ENCODE measurements at regions not wholly inside any gene's neighbourhood (a gene's known extent, or its start where the extent isn't known, plus 50 kb on each side); places are given as distances from the start of the nearest gene placed in this dataset.

GRCh38 chr17:77757561-77757898, 201.0 kb upstream of the TNRC6C start:
- in situ Hi-C loops (cut with MboI; ENCODE audit: low pct_unique_long_range_greater_than_20kb, low sequenced_read_pairs, unreplicated experiment), result no loop called here
- TF ChIP-seq CTCF (IDR thresholded peaks at IDR 0.05; ENCODE audit: extremely low read depth, insufficient read depth, missing control alignments), result no peak
- no peak for DNase-seq (ENCODE audit: low spot score)

- in situ Hi-C loops (cut with MboI; ENCODE audit: low pct_unique_long_range_greater_than_20kb, low sequenced_read_pairs, unreplicated experiment), result no loop called here
- no peak for DNase-seq (ENCODE audit: low spot score)
Measured at GRCh38 chr17:77763023-77763422, 195.5 kb upstream of the TNRC6C start.

GRCh38 chr17:77763575-77763974, 194.9 kb upstream of the TNRC6C start:
- in situ Hi-C loops (cut with MboI; ENCODE audit: low pct_unique_long_range_greater_than_20kb, low sequenced_read_pairs, unreplicated experiment), result no loop called here
- DNase-seq (ENCODE audit: low spot score), result no peak
- TF ChIP-seq CTCF (IDR thresholded peaks at IDR 0.05; ENCODE audit: extremely low read depth, insufficient read depth, missing control alignments), result no peak

More at GRCh38 chr17:77763023-77763422, 195.5 kb upstream of the TNRC6C start:
- no peak for TF ChIP-seq CTCF (IDR thresholded peaks at IDR 0.05; ENCODE audit: extremely low read depth, insufficient read depth, missing control alignments)

- in situ Hi-C loops (cut with MboI; ENCODE audit: low pct_unique_long_range_greater_than_20kb, low sequenced_read_pairs, unreplicated experiment), result no loop called here
Measured at GRCh38 chr17:77765292-77765691, 193.2 kb upstream of the TNRC6C start.

GRCh38 chr17:77767148-77767547, 191.4 kb upstream of the TNRC6C start:
- DNase-seq (ENCODE audit: low spot score), result no peak
- in situ Hi-C loops (cut with MboI; ENCODE audit: low pct_unique_long_range_greater_than_20kb, low sequenced_read_pairs, unreplicated experiment), result no loop called here
- TF ChIP-seq CTCF (IDR thresholded peaks at IDR 0.05; ENCODE audit: extremely low read depth, insufficient read depth, missing control alignments), result no peak

More at GRCh38 chr17:77765292-77765691, 193.2 kb upstream of the TNRC6C start:
- TF ChIP-seq CTCF (IDR thresholded peaks at IDR 0.05; ENCODE audit: extremely low read depth, insufficient read depth, missing control alignments), result no peak
- no peak for DNase-seq (ENCODE audit: low spot score)

GRCh38 chr17:77768248-77768852, 190.2 kb upstream of the TNRC6C start:
- in situ Hi-C loops (cut with MboI; ENCODE audit: low pct_unique_long_range_greater_than_20kb, low sequenced_read_pairs, unreplicated experiment), result no loop called here
- no peak for DNase-seq (ENCODE audit: low spot score)
- no peak for TF ChIP-seq CTCF (IDR thresholded peaks at IDR 0.05; ENCODE audit: extremely low read depth, insufficient read depth, missing control alignments)

- in situ Hi-C loops (cut with MboI; ENCODE audit: low pct_unique_long_range_greater_than_20kb, low sequenced_read_pairs, unreplicated experiment), result no loop called here
- TF ChIP-seq CTCF (IDR thresholded peaks at IDR 0.05; ENCODE audit: extremely low read depth, insufficient read depth, missing control alignments), result no peak
- DNase-seq (ENCODE audit: low spot score), result no peak
Measured at GRCh38 chr17:77769215-77769614, 189.3 kb upstream of the TNRC6C start.

Data from GM13977 (cell line).